GM12878 (cell line): ENCODE measurements at regions not wholly inside any gene's neighbourhood (a gene's known extent, or its start where the extent isn't known, plus 50 kb on each side); places are given as distances from the start of the nearest gene placed in this dataset.

ENCODE experiments used
- ATAC-seq: fragments of 200-7000 bp; cut with Tn5 transposase; 3 replicates; pipeline ENCODE4 v1.9.1; 2020; ENCODE audit warnings: mild to moderate bottlenecking, moderate library complexity
- BruUV-seq: library from RNA; stranded (reverse); fragments of 400-500 nt; replicated peaks from 2 replicates; lab custom pipeline; 2021; lab: Mats Ljungman, UMichigan
- CTCF ChIA-PET: fragments of 300-600 bp; sonication (Branson Sonifier 250); formaldehyde crosslinking; extraction: SDS; loops from one replicate; lab custom pipeline; 2021; ENCODE audit warnings: inconsistent platforms; lab: Yijun Ruan, JAX
- POLR2A ChIA-PET: fragments of 350-600 bp; formaldehyde crosslinking; extraction: SDS; loops from one replicate; lab custom pipeline; 2021; ENCODE audit warnings: inconsistent platforms; lab: Charles Lee
- RAD21 ChIA-PET: fragments of 300-600 bp; sonication (Branson Sonifier 250); formaldehyde crosslinking; loops from one replicate; lab custom pipeline; 2023; ENCODE audit warnings: antibody characterized with exemption; ENCODE audit not compliant: unreplicated experiment; lab: Charles Lee
- SMC1A ChIA-PET: fragments of 300-600 bp; sonication (Branson Sonifier 250); formaldehyde crosslinking; loops from one replicate; lab custom pipeline; 2023; ENCODE audit not compliant: unreplicated experiment, uncharacterized antibody; lab: Charles Lee
- DNase-seq: peaks from one replicate; pipeline ENCODE4 v3.0.0-alpha.2; 2011; ENCODE audit warnings: low read depth, low spot score
- FAIRE-seq: peaks from 3 replicates; lab custom pipeline; 2011; peaks lifted over from hg19 to GRCh38; lab: Jason Lieb, UNC
- H2AFZ ChIP-seq: 2 replicates; pipeline ENCODE4 v1.6.0; 2011; ENCODE audit warnings: low read depth, low read length, control low read depth; ENCODE audit not compliant: control insufficient read depth
- H3K27ac ChIP-seq: 2 replicates; pipeline ENCODE4 v1.5.1; 2011; ENCODE audit warnings: control low read depth; ENCODE audit not compliant: control insufficient read depth, insufficient read depth
- H3K27me3 ChIP-seq, 2 experiments: replicated peaks in 1 of 2; 2 replicates each; pipeline versions ENCODE4 v1.6.0 to v1.6.1; 2011; ENCODE audit warnings: low read length in 1 of 2; ENCODE audit not compliant: control insufficient read depth in 2 of 2, insufficient read depth in 2 of 2
- H3K36me3 ChIP-seq, 2 experiments: 2 replicates each; pipeline ENCODE4 v1.5.1; 2011; ENCODE audit warnings: low read length in 1 of 2; ENCODE audit not compliant: control insufficient read depth in 2 of 2, insufficient read depth in 2 of 2
- H3K4me1 ChIP-seq: 2 replicates; pipeline ENCODE4 v1.6.1; 2011; ENCODE audit warnings: mild to moderate bottlenecking, low read length, moderate library complexity, mixed read lengths; ENCODE audit not compliant: control insufficient read depth, insufficient read depth
- H3K4me2 ChIP-seq: 2 replicates; pipeline ENCODE4 v1.6.0; 2011; ENCODE audit warnings: control low read depth; ENCODE audit not compliant: control insufficient read depth, insufficient read depth
- H3K4me3 ChIP-seq: fragments of 200-600 bp; sonication (generic); 2 replicates; pipeline ENCODE4 v1.5.1; 2016
- H3K79me2 ChIP-seq: 2 replicates; pipeline ENCODE4 v1.6.0; 2011; ENCODE audit warnings: low read length; ENCODE audit not compliant: control insufficient read depth, insufficient read depth
- H3K9ac ChIP-seq: 2 replicates; pipeline ENCODE4 v1.8.0; 2011; ENCODE audit warnings: low read length, control low read depth, mixed read lengths; ENCODE audit not compliant: control insufficient read depth, insufficient read depth
- H3K9me3 ChIP-seq: replicated peaks from 3 replicates; pipeline ENCODE4 v1.5.1; 2011; ENCODE audit warnings: mild to moderate bottlenecking, low read length; ENCODE audit not compliant: control insufficient read depth, insufficient read depth
- H4K20me1 ChIP-seq: 2 replicates; pipeline ENCODE4 v1.6.0; 2011; ENCODE audit not compliant: control insufficient read depth, insufficient read depth
- BCLAF1 ChIP-seq: fragments of 450-650 bp; IDR thresholded peaks from 2 replicates; pipeline ENCODE4 v1.6.1; 2017; ENCODE audit warnings: antibody characterized with exemption, mild to moderate bottlenecking, moderate library complexity
- BHLHE40 ChIP-seq, 2 experiments: fragments of 450-650 bp in 1 of 2; IDR thresholded peaks; 2 replicates each; pipeline ENCODE4 v1.6.1; 2011 to 2017; ENCODE audit warnings: low read depth in 2 of 2, borderline replicate concordance in 1 of 2, improper control_type of control experiment in 1 of 2, low read length in 1 of 2, mild to moderate bottlenecking in 1 of 2
- BRCA1 ChIP-seq: IDR thresholded peaks from 2 replicates; pipeline ENCODE4 v1.6.1; 2011; ENCODE audit warnings: low read depth, low read length, improper control_type of control experiment
- NFIC ChIP-seq: IDR thresholded peaks from 2 replicates; pipeline ENCODE4 v1.6.1; 2012; ENCODE audit warnings: low read depth, mild to moderate bottlenecking, inconsistent platforms, low read length, moderate library complexity
- NFYB ChIP-seq: IDR thresholded peaks from 2 replicates; pipeline ENCODE4 v1.6.1; 2011; ENCODE audit warnings: low read depth, mild to moderate bottlenecking, low read length, improper control_type of control experiment, moderate library complexity; ENCODE audit not compliant: insufficient read depth
- PAX5 ChIP-seq: IDR thresholded peaks from 2 replicates; pipeline ENCODE4 v1.6.1; 2011; ENCODE audit warnings: low read depth, low read length, borderline replicate concordance
- RAD51 ChIP-seq: fragments of 450-650 bp; IDR thresholded peaks from 2 replicates; pipeline ENCODE4 v1.6.1; 2016; ENCODE audit warnings: moderate library complexity, mild to moderate bottlenecking, inconsistent platforms
- SMARCA5 ChIP-seq: fragments of 450-650 bp; IDR thresholded peaks from 2 replicates; pipeline ENCODE4 v1.6.1; 2017; ENCODE audit warnings: mild to moderate bottlenecking
- SREBF2 ChIP-seq: IDR thresholded peaks from 2 replicates; pipeline ENCODE4 v1.6.1; 2012; ENCODE audit warnings: mild to moderate bottlenecking, low read length
- ZBED1 ChIP-seq: IDR thresholded peaks from 2 replicates; pipeline ENCODE4 v1.6.1; 2016; ENCODE audit warnings: borderline replicate concordance
- ZNF687 ChIP-seq: fragments of 450-650 bp; IDR thresholded peaks from 2 replicates; pipeline ENCODE4 v1.6.1; 2017; ENCODE audit warnings: mild to moderate bottlenecking, moderate library complexity
- ZZZ3 ChIP-seq: IDR thresholded peaks from 2 replicates; pipeline ENCODE4 v1.6.1; 2011; ENCODE audit warnings: low read depth; ENCODE audit not compliant: control insufficient read depth, insufficient read length
- WGBS: methylation state at CpG from one replicate; pipeline ENCODE4 v1.1.6; 2016; ENCODE audit warnings: low lambda C conversion rate; ENCODE audit not compliant: insufficient replicate concordance, insufficient coverage; ENCODE audit errors: missing lambda C conversion rate; 5-methylcytosine and 5-hydroxymethylcytosine counted together
- in situ Hi-C: fragments of 300-500 bp; cut with MboI; formaldehyde crosslinking; loops from 9 replicates; pipeline ENCODE4 v1.14.3; 2018; ENCODE audit warnings: mixed read lengths
- intact Hi-C: fragments of 100-400 bp; cut with micrococcal nuclease; formaldehyde crosslinking; loops from one replicate; pipeline ENCODE4 v1.14.2; 2022; ENCODE audit not compliant: unreplicated experiment
- TF ChIP-seq, protein P1 (sequence below): IDR thresholded peaks from 2 replicates; pipeline ENCODE4 v1.6.1; 2011; ENCODE audit warnings: low read depth, mild to moderate bottlenecking, low read length, moderate library complexity, borderline replicate concordance; ENCODE audit errors: extremely low read depth
- TF ChIP-seq, protein P2 (sequence below): fragments of 450-650 bp; IDR thresholded peaks from 2 replicates; pipeline ENCODE4 v1.6.1; 2017; ENCODE audit warnings: borderline replicate concordance

GRCh38 chr5:5031665-5032064 is 108.5 kb upstream of the ADAMTS16 start:
- SMC1A ChIA-PET = no interaction called here
- no peak for TF ChIP-seq ZBED1
- no peak for TF ChIP-seq PAX5
- TF ChIP-seq SREBF2 = no peak
- no peak for TF ChIP-seq SMARCA5
- no peak for TF ChIP-seq BCLAF1
- TF ChIP-seq BHLHE40 (IDR thresholded peaks at IDR 0.05; ENCODE audit: borderline replicate concordance in 1 of 2, low read depth in 2 of 2, low read length in 1 of 2) = no peak
- TF ChIP-seq, protein P1, sequence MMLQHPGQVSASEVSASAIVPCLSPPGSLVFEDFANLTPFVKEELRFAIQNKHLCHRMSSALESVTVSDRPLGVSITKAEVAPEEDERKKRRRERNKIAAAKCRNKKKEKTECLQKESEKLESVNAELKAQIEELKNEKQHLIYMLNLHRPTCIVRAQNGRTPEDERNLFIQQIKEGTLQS = no peak
- TF ChIP-seq NFIC = no peak
- TF ChIP-seq ZNF687 = no peak
- TF ChIP-seq RAD51 = no peak
- TF ChIP-seq, protein P2, sequence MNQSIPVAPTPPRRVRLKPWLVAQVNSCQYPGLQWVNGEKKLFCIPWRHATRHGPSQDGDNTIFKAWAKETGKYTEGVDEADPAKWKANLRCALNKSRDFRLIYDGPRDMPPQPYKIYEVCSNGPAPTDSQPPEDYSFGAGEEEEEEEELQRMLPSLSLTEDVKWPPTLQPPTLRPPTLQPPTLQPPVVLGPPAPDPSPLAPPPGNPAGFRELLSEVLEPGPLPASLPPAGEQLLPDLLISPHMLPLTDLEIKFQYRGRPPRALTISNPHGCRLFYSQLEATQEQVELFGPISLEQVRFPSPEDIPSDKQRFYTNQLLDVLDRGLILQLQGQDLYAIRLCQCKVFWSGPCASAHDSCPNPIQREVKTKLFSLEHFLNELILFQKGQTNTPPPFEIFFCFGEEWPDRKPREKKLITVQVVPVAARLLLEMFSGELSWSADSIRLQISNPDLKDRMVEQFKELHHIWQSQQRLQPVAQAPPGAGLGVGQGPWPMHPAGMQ = no peak
- TF ChIP-seq BRCA1 = no peak
- no peak for TF ChIP-seq ZZZ3
- no peak for TF ChIP-seq NFYB
- FAIRE-seq = no peak
- in situ Hi-C loops = no loop called here
- intact Hi-C loops = no loop called here
- Histone ChIP-seq H3K4me1 (no peaks in the 10 kb centered on the region), H3K4me2 (no peak overlapping the region), H3K27me3 (no peaks in the 10 kb centered on the region), H3K27ac (no peak overlapping the region), H3K36me3 (no peaks in the 10 kb centered on the region), H2AFZ (no peak overlapping the region), H3K9me3 (peaks cover 2% of the 10 kb centered on the region; the same call in 2 of the 3 replicates), H3K79me2 (no peaks in the 10 kb centered on the region), H3K4me3 (no peak overlapping the region), H3K9ac (no peak overlapping the region), H4K20me1 (no peaks in the 10 kb centered on the region)
- POLR2A ChIA-PET = no interaction called here
- WGBS = 43% methylated on average over 6 of the region's 6 CpGs
- BruUV-seq = no TSS peak
- CTCF ChIA-PET = no interaction called here
- RAD21 ChIA-PET = no interaction called here
- DNase-seq = no peak
- no peak for ATAC-seq
